ENCODE measurements at regions not wholly inside any gene's neighbourhood (a gene's known extent, or its start where the extent isn't known, plus 50 kb on each side); places are given as distances from the start of the nearest gene placed in this dataset.
A peak's percentile ranks its signal among the peaks of the same experiment; 100 is the strongest.

DNA sequence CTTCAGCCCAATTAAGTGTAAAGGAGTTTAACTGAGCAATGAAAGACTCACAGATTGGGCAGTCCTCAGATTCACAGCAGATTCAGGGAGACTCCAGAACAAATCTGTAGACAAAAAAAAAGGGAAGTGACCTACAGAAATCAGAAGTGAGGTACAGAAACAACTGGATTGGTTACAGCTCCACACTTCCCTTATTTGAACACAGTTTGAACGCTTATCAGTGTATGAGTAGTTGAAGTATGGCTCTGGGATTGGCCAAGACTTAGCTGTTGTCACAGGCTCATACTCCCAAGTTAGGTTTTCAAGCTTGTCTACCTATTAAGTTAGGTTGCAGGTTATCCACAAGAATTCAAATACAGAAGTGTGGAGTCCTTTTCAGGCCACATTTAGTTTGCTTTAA, 112.4 kb upstream of the ELOVL6 start:
- Histone ChIP-seq H3K27ac (no peak overlapping the region), H3K27me3 (no peaks in the 10 kb centered on the region), H3K9me3 (no peaks in the 10 kb centered on the region), H3K4me1 (peaks cover 0 to 10% (median 0%) of the 10 kb centered on the region in 12 donors), H3K4me3 (no peak overlapping the region), H3K36me3 (no peaks in the 10 kb centered on the region)
- intact Hi-C loops (cut with DNase I) = loop anchor here in 6 of 10 donors (5.0 to 10.0 kb wide), 4 partner anchors 204 to 313 kb away; no protein-coding TSS in a partner anchor
- ATAC-seq (no peak), DNase-seq (no peak)
- 63 to 80% (median 69%) methylated on average over 1 of the region's 1 CpG for WGBS, 4 donors
- TF ChIP-seq, protein P1, sequence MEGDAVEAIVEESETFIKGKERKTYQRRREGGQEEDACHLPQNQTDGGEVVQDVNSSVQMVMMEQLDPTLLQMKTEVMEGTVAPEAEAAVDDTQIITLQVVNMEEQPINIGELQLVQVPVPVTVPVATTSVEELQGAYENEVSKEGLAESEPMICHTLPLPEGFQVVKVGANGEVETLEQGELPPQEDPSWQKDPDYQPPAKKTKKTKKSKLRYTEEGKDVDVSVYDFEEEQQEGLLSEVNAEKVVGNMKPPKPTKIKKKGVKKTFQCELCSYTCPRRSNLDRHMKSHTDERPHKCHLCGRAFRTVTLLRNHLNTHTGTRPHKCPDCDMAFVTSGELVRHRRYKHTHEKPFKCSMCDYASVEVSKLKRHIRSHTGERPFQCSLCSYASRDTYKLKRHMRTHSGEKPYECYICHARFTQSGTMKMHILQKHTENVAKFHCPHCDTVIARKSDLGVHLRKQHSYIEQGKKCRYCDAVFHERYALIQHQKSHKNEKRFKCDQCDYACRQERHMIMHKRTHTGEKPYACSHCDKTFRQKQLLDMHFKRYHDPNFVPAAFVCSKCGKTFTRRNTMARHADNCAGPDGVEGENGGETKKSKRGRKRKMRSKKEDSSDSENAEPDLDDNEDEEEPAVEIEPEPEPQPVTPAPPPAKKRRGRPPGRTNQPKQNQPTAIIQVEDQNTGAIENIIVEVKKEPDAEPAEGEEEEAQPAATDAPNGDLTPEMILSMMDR (IDR thresholded peaks at IDR 0.05) = no peak
- TF ChIP-seq POLR2A (IDR thresholded peaks at IDR 0.05) = no peak

DNA sequence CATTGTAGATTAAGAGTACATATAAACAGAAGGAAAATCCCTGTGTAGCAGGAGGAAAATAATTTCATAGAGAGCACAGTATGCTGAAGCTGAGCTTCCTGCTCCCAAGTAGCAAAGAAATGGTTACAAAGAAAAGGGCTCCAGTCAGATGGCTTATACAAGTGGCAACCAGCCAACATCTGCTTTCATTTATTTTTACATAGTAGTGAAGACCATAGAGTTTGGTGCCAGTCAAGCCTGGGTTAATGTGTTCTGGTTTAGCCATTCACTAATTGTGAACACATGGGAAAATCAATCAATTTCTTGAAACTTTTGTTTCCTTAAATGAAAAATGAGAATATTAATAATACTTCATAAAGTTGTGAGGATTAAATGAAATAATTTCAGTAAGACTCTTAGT, 111.3 kb upstream of the ELOVL6 start:
- Histone ChIP-seq H3K36me3 (no peaks in the 10 kb centered on the region), H3K4me1 (peaks cover 0 to 10% (median 0%) of the 10 kb centered on the region in 12 donors), H3K27me3 (no peaks in the 10 kb centered on the region), H3K9me3 (no peaks in the 10 kb centered on the region), H3K27ac (no peak overlapping the region), H3K4me3 (no peak overlapping the region)
- no peak for DNase-seq
- intact Hi-C loops (cut with DNase I) = loop anchor here in 6 of 10 donors (5.0 to 10.0 kb wide), 4 partner anchors 205 to 312 kb away; no protein-coding TSS in a partner anchor
- TF ChIP-seq, protein P1 (IDR thresholded peaks at IDR 0.05) = no peak
- no peak for TF ChIP-seq POLR2A (IDR thresholded peaks at IDR 0.05)
- ATAC-seq = no peak

DNA sequence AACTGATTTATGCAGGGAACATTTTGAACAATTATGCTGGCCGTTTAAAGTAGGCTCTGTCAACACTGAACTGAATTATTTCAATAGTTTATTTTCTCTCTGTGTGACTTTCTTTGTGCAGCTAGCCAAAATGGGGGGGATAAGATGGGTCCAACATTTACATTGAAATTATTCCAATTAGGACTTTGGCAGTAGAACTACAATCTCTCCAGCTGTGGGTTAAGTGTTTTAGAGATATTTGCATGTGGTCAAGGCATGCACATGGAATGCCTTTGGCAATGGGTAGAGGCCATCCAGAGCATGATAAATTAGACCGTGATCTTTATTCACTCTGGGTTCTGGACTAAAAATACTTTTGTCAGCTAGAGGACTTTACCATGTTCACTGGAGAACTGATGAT, 107.9 kb upstream of the ELOVL6 start:
- H3K4me3 ChIP-seq = no peak overlapping the region
- no peak for TF ChIP-seq POLR2A (IDR thresholded peaks at IDR 0.05)
- TF ChIP-seq, protein P1 (IDR thresholded peaks at IDR 0.05) = no peak
- ATAC-seq (peak; percentile 41 to 83 (median 62)), DNase-seq (no peak)
- no peak overlapping the region for H3K27ac ChIP-seq
- no peaks in the 10 kb centered on the region for H3K27me3 ChIP-seq
- H3K4me1 ChIP-seq = peaks cover 0 to 10% (median 0%) of the 10 kb centered on the region in 12 donors
- no peaks in the 10 kb centered on the region for H3K9me3 ChIP-seq
- intact Hi-C loops (cut with DNase I) = no loop called here
- no peaks in the 10 kb centered on the region for H3K36me3 ChIP-seq
- WGBS, 4 donors = 28 to 50% (median 38%) methylated on average over 2 of the region's 2 CpGs

DNA sequence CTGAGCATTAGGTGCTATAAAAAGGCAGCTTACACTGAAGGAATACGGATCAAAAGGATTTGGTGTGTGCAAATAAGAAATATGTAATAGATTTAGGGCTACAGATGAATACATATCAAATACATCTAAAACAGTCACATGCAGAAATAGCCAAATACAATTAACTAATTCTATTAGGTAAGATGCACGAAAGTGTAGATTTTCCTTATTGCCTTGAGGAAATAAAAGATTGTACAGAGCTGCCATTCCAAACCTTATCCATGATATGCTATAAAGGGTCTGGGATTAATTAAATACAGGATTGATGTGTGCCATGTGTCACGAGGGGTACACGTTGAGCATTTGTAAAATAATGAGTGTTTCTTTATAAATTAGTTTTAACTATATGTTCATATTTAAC, 107.0 kb upstream of the ELOVL6 start:
- H3K36me3 ChIP-seq = no peaks in the 10 kb centered on the region

More for the DNA sequence above, 107.0 kb upstream of the ELOVL6 start:
- WGBS, 4 donors = 79 to 87% (median 84%) methylated on average over 4 of the region's 4 CpGs
- TF ChIP-seq, protein P1 (IDR thresholded peaks at IDR 0.05) = no peak
- no peak for TF ChIP-seq POLR2A (IDR thresholded peaks at IDR 0.05)
- ATAC-seq = no peak
- H3K4me3 ChIP-seq = no peak overlapping the region
- no peak for DNase-seq
- H3K27ac ChIP-seq = no peak overlapping the region
- H3K27me3 ChIP-seq = no peaks in the 10 kb centered on the region
- H3K9me3 ChIP-seq = no peaks in the 10 kb centered on the region
- intact Hi-C loops (cut with DNase I) = no loop called here
- H3K4me1 ChIP-seq = peaks cover 0 to 10% (median 0%) of the 10 kb centered on the region in 12 donors

Measured in heart left ventricle (tissue), 16 donors.